ENCODE measurements at regions not wholly inside any gene's neighbourhood (a gene's known extent, or its start where the extent isn't known, plus 50 kb on each side); places are given as distances from the start of the nearest gene placed in this dataset.

DNA sequence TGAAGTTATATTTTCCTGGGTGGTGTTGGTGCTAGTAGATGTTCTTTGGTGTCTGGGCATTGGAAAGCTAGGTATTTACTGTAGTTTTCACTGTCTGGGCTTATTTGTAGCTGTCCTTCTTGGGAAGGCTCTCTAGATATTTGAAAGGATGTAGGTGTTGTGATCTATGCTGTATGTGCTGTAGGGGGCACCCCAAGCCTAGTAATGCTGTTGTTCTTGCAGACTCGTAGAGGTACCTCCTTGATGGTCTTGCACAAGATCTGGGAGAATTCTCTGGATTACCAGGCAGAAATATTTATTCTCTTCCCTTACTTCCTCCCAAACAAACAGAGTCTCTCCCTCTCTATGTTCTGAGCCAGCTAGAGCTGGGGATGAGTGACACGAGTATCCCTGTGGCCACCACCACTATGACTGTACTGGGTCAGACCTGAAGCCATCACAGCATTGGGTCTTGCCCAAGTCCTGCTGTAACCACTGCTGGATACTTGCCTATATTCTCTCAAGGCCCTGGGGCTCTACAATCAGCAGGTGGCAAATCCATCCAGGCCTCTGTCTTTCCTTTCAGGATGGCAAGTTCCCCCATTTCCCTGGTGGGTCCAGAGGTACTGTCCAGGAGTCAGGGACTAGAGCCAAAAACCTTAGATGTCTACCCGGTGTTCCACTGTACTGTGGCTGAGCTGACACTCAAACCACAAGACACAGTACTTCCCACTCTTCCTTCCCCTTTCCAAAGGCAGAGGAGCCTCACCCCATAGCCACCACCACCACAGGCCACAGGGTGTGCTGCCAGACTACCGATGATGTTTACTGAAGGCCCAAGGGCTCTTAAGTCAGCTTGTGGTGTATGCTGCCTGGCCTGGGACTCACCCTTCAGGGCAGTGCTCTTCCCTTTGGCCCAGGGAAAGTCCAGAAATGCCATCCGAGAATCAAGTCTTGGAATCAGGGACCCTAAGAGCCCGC, 195.2 kb upstream of the DPPA4 start:
- peak; percentile 89 for DNase-seq (ENCODE audit: low read depth)

DNA sequence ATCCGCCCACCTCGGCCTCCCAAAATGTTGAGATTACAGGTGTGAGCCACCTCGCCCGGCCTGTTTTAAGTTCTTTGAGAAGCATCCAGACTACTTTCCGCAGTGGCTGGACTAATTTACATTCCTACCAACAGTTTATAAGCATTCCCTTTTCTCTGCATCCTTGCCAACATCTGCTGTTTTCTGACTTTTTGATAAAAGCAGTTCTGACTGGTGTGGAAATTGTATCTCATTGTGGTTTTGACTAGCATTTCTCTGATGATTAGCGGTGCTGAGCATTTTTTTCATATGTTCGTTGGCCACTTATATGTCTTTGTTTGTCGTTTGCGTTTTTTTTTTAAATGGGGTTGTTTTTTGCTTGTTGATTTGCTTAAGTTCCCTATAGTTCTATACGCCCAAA, 208.4 kb upstream of the DPPA4 start:
- peak; percentile 2 for DNase-seq (ENCODE audit: low read depth)

DNA sequence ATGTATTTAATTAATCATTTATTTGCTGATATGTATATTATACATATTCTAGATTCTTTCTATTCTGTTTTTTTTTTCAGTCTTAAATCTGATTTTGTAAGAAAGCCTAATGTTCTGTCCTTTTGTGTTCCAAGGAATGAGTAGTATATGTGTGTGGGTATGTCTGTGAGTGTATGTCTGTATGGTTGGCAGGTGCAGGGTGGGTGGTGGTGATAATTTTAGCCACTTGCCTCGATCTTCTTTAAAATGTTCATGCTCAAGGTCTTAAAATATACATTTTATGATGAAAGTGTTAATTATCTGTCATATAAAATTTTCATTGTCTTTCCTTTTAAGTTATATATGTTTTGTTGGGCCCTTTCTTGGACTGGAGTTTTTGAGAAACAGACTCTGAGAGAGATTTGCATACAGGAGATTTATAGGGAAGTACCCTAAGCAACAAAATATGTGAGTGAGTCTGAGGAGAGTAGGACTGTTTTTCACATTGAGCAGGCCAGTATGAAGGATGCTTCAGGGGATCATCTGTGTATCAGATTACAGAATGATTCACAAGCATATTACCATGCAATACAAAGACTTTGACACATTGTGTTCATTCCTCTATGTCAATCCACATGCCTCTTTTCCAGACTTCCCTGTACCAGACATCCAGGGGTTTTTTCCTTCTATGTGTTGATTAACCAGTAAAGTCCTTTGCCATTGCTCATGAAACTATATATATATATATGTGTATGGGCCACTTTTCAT, 211.0 kb upstream of the DPPA4 start:
- DNase-seq (ENCODE audit: low read depth) = peak; percentile 67

DNA sequence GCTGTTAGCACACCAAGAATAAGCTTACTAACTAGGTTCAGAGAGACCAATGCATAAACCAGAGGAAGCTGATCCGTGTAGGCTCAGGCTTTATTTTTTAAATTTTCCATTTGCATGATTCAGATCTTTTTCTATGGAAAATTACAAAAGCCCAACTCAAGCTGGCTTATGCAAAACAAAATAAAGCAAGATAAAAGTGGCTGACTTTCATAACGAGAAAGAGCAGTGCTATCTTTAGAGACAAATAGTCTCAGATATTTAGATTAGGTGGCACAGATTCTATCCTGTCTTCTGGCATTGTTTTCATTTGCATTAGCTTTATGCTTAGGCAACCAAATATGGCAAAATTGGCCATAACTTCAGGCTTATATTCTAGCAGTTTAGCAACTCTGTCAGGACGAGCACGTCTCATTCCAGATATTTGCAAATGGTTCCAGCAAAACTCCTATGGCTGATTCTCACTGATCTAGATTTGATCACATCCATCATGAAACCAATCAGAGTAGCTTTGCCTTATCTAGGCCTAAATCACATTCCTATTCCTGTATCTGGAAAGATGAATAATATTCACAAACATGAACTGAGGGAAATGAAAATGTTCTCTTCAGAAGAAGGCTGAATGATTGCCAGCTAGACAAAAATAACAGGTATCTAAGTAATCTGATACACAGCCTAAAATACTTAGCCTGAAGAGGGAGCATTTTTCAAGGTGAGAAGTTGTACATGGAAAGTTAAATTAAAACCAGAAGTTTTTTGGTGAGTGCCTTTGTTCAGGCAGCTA, 216.4 kb upstream of the DPPA4 start:
- peak; percentile 60 for DNase-seq (ENCODE audit: low read depth)

DNA sequence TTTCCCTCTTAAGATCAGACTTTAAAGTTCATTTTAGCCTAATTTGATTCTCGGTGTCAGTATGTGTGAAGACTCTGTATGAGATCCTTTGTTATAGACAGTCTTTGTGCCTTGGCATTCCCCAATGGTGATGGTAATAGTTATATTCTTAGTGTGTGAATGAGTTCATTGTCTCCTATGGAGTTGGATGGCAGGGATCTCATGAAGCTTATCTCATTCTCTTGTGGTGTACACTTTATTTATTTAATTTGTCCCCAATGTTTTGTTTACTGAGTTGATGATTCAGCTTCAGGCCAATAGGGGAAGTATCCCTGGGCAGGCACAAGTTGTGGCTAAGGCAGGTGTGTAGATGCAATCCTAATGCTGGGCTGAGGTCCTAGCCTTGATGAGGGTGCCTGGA, 222.0 kb upstream of the DPPA4 start:
- DNase-seq (ENCODE audit: low read depth) = peak; percentile 3

DNA sequence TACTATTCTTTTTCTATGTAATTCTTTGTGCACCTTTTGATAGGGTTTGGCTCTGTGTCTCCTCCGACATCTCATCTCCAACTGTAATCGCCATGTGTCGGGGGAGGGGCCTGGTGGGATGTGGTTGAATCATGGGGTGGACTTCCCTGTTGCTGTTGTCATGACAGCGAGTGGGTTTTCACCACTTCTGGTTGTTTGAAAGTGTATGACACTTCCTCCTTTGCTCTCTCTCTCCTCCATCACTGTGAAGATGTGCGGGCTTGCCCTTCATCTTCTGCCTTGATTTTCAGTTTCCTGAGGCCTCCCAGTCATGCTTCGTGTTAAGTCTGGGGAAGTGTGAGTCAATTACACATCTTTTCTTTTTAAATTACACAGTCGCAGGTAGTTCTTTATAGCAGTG, 225.8 kb upstream of the DPPA4 start:
- DNase-seq (ENCODE audit: low read depth) = no peak

DNA sequence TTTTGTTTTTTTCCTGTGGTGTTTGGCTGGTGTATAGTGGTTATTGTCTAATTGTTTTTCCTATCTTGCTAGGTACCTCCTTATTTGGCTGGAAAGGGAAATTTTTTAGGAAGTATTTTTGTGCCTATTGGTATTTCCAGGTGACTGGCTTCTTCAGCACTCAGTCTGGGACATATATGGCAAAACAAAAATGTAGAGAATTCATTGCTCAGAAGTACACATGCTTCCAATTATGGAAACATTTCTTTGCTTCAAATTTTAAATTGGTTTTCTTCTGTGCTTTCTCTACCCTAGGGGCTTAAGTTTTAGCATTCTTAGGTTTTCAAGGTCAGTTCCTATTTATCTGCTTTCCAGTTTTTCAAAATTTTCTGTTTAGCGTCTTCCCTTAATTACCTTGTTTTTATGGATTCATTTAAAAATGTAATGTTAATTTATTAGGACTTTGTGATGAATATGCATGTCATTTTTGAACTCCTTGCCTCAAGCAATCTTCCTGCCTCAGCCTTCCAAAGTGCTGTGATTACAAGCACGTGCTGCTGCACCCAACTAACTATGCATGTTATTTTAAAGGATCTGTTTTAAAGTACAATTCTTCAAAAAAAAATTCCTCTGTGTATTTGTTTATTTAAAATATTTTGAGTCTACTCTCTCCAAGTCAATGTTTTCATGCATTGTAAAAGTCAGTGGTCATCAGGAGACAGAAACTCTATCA, 231.9 kb upstream of the DPPA4 start:
- DNase-seq (ENCODE audit: low read depth) = no peak

DNA sequence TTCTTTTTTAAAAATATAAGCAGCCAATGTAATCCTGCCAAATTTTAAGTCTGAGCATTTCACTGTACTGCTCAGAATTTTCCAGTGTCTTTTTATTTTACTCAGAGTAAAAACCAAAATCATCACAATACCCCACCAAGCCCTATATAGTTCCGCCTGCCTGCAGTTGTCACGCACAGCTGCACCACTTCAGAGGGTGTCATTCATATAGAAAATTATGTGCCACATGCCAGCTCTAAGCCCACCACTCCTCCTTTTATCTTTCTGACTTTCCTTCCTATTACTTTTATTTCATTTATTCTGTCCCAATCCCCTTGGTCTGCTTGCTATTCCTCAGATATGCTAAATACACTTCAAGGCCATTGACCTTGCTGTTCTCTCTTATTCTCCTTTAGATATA, 233.1 kb upstream of the DPPA4 start:
- no peak for DNase-seq (ENCODE audit: low read depth)

DNA sequence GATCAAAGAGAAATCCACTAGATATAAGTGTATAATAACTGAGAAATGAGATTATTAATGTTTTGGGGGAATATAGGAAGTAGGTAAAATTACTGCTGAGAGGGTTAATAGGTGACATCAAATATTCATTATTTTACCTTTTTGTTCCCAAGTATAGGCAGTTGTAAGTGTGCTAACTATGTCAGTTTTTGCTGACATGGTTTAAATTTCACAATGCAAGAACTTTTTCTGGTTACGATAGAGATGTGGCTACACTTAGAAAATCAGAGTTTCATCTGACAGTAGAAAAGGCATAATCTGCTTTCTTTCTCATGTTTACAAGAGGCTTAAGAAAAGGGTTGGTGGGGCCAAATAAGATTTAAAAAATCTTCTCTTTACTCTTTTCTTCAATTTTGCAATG, 235.0 kb upstream of the DPPA4 start:
- DNase-seq (ENCODE audit: low read depth) = no peak

DNA sequence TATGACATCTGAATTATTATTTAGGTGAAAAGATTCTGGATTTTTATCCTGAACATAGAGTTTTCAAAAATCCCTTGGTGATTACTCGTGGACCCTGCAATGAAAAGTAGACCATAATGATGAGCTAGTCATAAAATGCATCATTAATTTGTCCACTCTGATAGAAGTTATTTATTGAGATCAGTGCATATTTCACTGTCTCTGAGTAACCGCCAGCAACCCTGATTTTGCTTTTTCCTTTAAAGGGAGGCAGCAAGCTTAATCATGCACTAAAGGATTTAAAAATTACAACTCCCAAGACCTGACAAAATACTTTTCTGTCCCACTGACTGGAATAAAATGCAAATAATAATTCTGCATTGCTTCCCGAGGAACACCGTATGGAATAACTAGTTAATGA, 259.6 kb upstream of the DPPA4 start:
- DNase-seq (ENCODE audit: low read depth) = no peak

DNA sequence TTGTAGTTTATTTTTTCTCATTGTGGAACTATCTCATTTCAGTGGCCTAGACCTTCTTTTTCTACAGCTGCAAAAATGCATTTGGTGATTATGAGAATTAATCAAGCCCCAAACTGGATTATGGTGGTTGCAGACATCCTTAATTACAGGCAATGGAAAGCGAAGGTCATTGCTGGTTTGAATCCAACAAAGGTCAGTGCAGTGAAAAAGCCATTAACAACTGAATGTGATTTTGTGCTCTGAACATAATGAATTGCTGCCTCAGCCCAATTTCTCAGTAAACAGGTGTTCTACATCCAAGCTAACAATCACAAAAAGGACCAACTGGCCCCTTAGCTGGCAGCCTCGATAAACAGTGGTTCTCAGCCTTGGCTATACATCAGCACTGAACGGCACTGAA, 260.1 kb upstream of the DPPA4 start:
- DNase-seq (ENCODE audit: low read depth) = no peak

DNA sequence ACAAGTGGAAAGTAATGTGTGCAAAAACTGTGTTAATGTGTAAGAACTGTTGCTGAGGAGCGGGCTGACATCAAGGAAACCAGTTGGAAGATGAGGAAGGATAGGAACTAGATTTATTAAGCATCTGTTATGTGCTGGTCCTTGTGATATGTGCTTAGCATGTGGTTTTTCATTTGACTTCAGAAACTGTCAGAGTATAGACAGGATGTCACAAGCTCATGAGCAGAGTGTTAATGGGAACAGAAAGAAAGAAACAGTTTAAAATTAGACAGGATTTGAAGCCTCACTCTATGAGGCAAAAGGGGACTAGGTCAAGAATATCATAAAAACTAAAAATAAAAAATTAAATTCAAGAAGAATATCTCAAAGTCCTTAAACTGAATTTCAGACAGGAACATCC, 270.6 kb upstream of the DPPA4 start:
- DNase-seq (ENCODE audit: low read depth) = no peak

DNA sequence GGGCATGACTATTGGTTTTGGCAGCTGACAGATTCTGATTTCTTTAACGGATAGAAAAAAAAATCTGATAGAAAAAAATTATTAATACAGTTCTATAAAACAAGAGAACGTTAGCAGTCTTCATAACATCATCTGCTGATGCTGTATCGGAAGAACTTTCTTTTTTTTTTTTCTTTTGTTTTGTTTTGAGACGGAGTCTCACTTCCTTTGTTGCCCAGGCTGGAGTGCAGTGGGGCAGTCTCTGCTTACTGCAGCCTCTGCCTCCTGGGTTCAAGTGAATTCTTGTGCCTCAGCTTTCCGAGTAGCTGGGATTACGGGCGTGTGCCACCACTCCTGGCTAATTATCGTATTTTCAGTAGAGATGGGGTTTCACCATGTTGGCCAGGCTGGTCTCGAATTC, 271.2 kb upstream of the DPPA4 start:
- DNase-seq (ENCODE audit: low read depth) = no peak

DNA sequence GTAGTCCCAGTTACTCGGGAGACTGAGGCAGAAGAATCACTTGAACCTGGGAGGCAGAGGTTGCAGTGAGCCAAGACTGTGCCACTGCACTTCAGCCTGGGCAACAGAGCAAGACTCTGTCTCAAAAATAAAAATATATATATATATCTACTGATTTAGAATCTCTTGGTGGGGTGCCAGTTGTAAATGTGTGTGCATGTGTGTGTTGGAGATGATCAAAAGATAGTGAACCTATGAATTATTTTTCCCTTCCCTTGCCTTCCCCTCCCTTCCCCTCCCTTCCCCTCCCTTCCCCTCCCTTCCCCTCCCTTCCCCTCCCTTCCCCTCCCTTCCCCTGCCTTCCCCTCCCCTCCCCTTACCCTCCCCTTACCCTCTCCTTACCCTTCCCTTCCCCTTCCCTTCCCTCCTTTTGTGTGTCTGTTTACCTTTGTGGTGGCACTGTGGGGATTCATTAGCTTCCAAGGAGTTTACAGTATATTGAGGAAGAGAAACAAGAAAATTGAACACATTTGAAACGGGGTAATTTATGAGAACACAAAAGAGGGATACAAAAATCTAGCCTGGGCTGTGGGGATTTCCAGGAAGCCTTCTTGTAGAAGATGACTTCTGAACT, 281.5 kb upstream of the DPPA4 start:
- no peak for DNase-seq (ENCODE audit: low read depth)

DNA sequence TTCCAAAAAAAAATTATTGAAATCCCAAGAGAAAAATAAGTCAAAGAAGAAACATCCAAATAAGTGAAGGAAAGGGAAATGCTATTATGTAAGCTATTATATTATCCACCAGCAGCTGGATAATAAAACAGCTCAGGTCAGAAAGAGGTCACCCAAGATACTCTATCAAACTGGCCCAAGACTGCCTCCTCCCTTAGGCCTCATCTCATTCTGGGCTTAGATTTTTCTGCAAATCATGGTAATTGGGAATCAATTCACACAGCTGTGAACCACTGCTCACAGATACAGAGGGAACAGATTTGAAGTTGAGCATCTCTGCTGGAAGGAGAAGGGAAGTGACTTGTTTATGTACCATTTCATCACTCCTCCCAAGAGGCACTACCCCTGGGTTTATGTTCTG, 294.6 kb upstream of the DPPA4 start:
- no peak for DNase-seq (ENCODE audit: low read depth)

DNA sequence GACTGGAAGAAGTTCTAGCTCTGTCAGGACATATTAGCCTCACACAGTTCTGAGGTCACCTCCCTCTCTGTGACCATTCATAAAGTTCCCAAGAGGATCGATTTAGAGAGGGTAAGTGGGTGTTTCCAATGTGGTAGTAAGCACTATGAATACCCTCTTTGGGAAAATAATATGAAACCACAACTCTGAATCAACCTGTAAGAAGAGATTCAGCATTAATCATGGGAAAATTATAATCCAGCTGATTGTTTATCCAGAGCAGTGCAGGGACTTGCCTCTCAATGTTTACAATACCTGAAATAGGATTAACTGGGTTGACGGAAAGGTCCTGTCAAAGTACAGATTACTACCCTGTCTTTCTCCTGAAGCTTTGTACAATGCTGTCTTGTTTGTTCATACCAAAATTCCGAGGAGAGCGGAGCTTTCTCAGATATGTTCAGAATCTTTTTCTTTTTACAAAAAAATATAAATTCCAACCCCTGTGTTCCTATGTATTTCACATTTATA, 302.9 kb upstream of the DPPA4 start:
- peak; percentile 19 for DNase-seq (ENCODE audit: low read depth)

DNA sequence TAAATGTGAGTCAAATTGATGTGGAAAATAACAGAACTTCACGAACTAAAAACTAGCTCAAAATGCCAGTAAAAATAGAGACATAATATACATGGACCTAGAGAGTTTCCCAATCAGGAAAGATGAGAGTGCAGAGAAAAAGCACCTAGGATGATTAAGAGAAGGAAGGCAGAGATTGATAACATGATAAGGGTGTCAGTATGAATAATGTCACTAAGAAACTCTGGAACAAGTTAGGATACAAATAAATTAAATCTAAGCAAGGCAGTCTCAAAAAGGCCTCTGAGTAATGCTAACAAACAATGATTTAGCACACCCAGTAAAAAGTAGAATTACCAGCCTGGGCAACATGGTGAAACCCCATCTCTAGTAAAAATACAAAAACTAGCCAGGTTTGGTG, 304.7 kb upstream of the DPPA4 start:
- DNase-seq (ENCODE audit: low read depth) = no peak

DNA sequence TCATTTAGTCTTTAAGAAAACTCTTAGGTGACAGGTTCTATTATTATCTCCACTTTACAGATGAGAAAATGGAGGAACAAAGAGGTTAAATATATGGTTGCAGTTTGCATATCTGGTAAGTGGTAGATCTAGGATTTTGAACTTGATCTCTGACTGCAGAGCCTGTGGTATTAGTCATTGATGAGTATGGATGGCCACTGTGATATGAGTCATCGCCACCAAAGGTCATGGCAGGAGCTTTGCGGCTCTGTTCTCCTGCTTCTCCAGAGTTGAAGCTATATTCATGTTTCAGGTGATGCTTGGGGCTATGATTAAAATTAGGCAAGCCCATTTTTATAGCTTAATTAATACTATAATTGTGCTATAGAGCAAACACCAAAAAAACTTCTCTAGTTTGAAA, 306.2 kb upstream of the DPPA4 start:
- peak; percentile 62 for DNase-seq (ENCODE audit: low read depth)

DNA sequence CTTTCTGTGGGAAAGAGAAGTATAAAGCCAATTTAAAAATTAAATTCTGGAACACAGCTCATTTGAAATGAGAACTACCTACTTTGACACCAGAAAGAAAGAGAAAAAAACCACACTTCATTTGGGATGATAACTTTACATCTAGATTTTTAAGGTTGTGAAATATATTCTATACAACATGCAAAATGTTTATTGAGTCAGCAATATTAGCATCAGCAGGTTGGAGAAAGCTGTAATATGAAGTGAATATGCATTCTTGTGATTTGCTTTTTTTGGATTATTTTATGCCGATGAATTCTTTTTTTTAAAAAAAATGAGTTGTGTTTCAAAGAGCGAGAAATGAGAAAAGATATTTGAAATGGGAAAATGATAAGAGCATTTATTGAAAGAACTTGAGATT, 307.0 kb upstream of the DPPA4 start:
- DNase-seq (ENCODE audit: low read depth) = no peak

DNA sequence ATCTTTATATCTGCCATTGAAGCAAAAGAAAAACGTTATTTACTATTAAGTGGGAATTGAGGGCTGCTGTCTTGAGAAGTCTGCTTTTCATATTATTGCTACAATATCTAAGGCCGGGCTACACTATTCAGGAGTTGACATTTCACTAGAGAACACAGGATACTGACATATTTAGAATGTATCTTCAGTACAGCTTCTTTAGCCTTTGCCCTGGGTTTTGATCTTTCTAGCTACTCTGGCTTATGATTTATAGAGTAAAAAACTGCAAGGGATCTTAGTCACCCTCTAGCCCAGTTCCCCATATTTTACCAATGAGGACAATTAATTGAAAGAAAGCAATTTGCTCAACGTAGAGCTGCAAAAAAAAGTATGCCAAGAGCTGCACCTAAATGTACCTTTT, 307.4 kb upstream of the DPPA4 start:
- no peak for DNase-seq (ENCODE audit: low read depth)

DNA sequence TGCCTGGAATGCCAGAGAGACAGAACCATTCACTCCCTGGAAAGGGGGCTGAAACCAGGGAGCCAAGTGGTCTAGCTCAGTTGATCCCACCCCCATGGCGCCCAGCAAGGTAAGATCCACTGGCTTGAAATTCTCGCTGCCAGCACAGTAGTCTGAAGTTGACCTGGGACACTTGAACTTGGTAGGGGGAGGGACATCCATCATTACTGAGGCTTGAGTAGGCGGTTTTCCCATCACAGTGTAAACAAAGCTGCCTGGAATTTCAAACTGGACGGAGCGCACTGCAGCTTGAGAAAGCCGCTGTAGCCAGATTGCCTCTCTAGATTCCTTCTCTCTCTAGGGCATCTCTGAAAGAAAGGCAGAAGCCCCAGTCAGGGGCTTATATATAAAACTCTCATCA, 310.7 kb upstream of the DPPA4 start:
- no peak for DNase-seq (ENCODE audit: low read depth)

Data from iris pigment epithelial cell (primary cell).